ENCODE measurements at regions not wholly inside any gene's neighbourhood (a gene's known extent, or its start where the extent isn't known, plus 50 kb on each side); places are given as distances from the start of the nearest gene placed in this dataset.

GRCh38 chr10:93222211-93222754 lies 148.6 kb downstream of the CYP26A1 start:
- Mint-ChIP-seq H3K36me3 (ENCODE audit: insufficient read depth, unreplicated experiment) (peaks cover 4% of the 10 kb centered on the region), H3K27me3 (ENCODE audit: unreplicated experiment) (no peaks in the 10 kb centered on the region), H3K9me3 (ENCODE audit: low read depth, unreplicated experiment) (peaks cover 3% of the 10 kb centered on the region), H3K27ac (ENCODE audit: unreplicated experiment) (no peak overlapping the region), H3K4me1 (ENCODE audit: low read depth, unreplicated experiment) (no peaks in the 10 kb centered on the region), H3K4me3 (ENCODE audit: low read depth, unreplicated experiment) (no peak overlapping the region)
- no peak for DNase-seq
- no TSS peak for BruUV-seq (replicated peaks)
- intact Hi-C loops (cut with micrococcal nuclease; ENCODE audit: unreplicated experiment), result no loop called here
- no peak for TF ChIP-seq CTCF (IDR thresholded peaks at IDR 0.05; ENCODE audit: unreplicated experiment)
- CTCF ChIA-PET, result interaction anchor here (0.9 kb wide), 1 partner anchor 46 kb away, joined by 3 read pairs; no protein-coding TSS in a partner anchor

- Mint-ChIP-seq H3K4me3 (ENCODE audit: low read depth, unreplicated experiment) (no peak overlapping the region), H3K36me3 (ENCODE audit: insufficient read depth, unreplicated experiment) (peaks cover 4% of the 10 kb centered on the region), H3K27ac (ENCODE audit: unreplicated experiment) (no peak overlapping the region), H3K27me3 (ENCODE audit: unreplicated experiment) (no peaks in the 10 kb centered on the region), H3K9me3 (ENCODE audit: low read depth, unreplicated experiment) (peaks cover 3% of the 10 kb centered on the region), H3K4me1 (ENCODE audit: low read depth, unreplicated experiment) (no peaks in the 10 kb centered on the region)
- no peak for DNase-seq
- TF ChIP-seq CTCF (IDR thresholded peaks at IDR 0.05; ENCODE audit: unreplicated experiment), result no peak
- intact Hi-C loops (cut with micrococcal nuclease; ENCODE audit: unreplicated experiment), result no loop called here
- CTCF ChIA-PET, result interaction anchor here (0.6 to 0.9 kb wide), 2 partner anchors 28 to 47 kb away, joined by 3 read pairs; no protein-coding TSS in a partner anchor
- BruUV-seq (replicated peaks), result no TSS peak
Measured at GRCh38 chr10:93222876-93223275, 149.2 kb downstream of the CYP26A1 start.

- CTCF ChIA-PET, result interaction anchor here (0.6 to 0.9 kb wide), 2 partner anchors 28 to 47 kb away, joined by 3 read pairs; no protein-coding TSS in a partner anchor
- Mint-ChIP-seq H3K27ac (ENCODE audit: unreplicated experiment) (no peak overlapping the region), H3K9me3 (ENCODE audit: low read depth, unreplicated experiment) (peaks cover 3% of the 10 kb centered on the region), H3K4me3 (ENCODE audit: low read depth, unreplicated experiment) (no peak overlapping the region), H3K27me3 (ENCODE audit: unreplicated experiment) (no peaks in the 10 kb centered on the region), H3K36me3 (ENCODE audit: insufficient read depth, unreplicated experiment) (peaks cover 4% of the 10 kb centered on the region), H3K4me1 (ENCODE audit: low read depth, unreplicated experiment) (no peaks in the 10 kb centered on the region)
- no peak for DNase-seq
- intact Hi-C loops (cut with micrococcal nuclease; ENCODE audit: unreplicated experiment), result no loop called here
- TF ChIP-seq CTCF (IDR thresholded peaks at IDR 0.05; ENCODE audit: unreplicated experiment), result no peak
- no TSS peak for BruUV-seq (replicated peaks)
Measured at GRCh38 chr10:93223336-93223735, 149.6 kb downstream of the CYP26A1 start.

GRCh38 chr10:93224005-93224779 lies 150.5 kb downstream of the CYP26A1 start:
- DNase-seq, result no peak
- H3K27ac Mint-ChIP-seq (ENCODE audit: unreplicated experiment), result no peak overlapping the region
- CTCF ChIA-PET, result interaction anchor here (0.5 kb wide), 1 partner anchor 86 kb away, joined by 5 read pairs; no protein-coding TSS in a partner anchor
- H3K27me3 Mint-ChIP-seq (ENCODE audit: unreplicated experiment), result no peaks in the 10 kb centered on the region
- H3K4me1 Mint-ChIP-seq (ENCODE audit: low read depth, unreplicated experiment), result no peaks in the 10 kb centered on the region
- peaks cover 4% of the 10 kb centered on the region for H3K36me3 Mint-ChIP-seq (ENCODE audit: insufficient read depth, unreplicated experiment)
- H3K9me3 Mint-ChIP-seq (ENCODE audit: low read depth, unreplicated experiment), result peaks cover 3% of the 10 kb centered on the region
- H3K4me3 Mint-ChIP-seq (ENCODE audit: low read depth, unreplicated experiment), result no peak overlapping the region
- intact Hi-C loops (cut with micrococcal nuclease; ENCODE audit: unreplicated experiment), result no loop called here
- BruUV-seq (replicated peaks), result no TSS peak
- no peak for TF ChIP-seq CTCF (IDR thresholded peaks at IDR 0.05; ENCODE audit: unreplicated experiment)
